Smooth muscle cell (in vitro differentiated cells): ENCODE measurements at regions not wholly inside any gene's neighbourhood (a gene's known extent, or its start where the extent isn't known, plus 50 kb on each side); places are given as distances from the start of the nearest gene placed in this dataset.

Source experiments
- DNase-seq: peaks from one replicate; lab custom pipeline; 2025; ENCODE audit not compliant: unreplicated experiment; lab: John Stamatoyannopoulos, UW
- H2AFZ ChIP-seq: fragments of 200-600 bp; sonication (generic); 2 replicates; pipeline ENCODE4 v1.6.0; 2016; ENCODE audit warnings: antibody characterized with exemption, low read depth, mild to moderate bottlenecking
- H3F3A ChIP-seq: fragments of 200-600 bp; sonication (generic); 2 replicates; pipeline ENCODE4 v1.6.0; 2017; ENCODE audit warnings: antibody characterized with exemption, low read depth
- H3K27ac ChIP-seq: fragments of 200-600 bp; sonication (generic); 2 replicates; pipeline ENCODE4 v1.5.1; 2016; ENCODE audit warnings: low read depth, mild to moderate bottlenecking
- H3K27me3 ChIP-seq: fragments of 200-600 bp; sonication (generic); 2 replicates; pipeline ENCODE4 v1.6.1; 2016; ENCODE audit warnings: low read depth, mild to moderate bottlenecking
- H3K36me3 ChIP-seq: fragments of 200-600 bp; sonication (generic); 2 replicates; pipeline ENCODE4 v1.5.1; 2016; ENCODE audit warnings: low read depth
- H3K4me1 ChIP-seq: fragments of 200-600 bp; sonication (generic); 2 replicates; pipeline ENCODE4 v1.5.1; 2016; ENCODE audit warnings: low read depth
- H3K4me2 ChIP-seq: fragments of 200-600 bp; sonication (generic); 2 replicates; pipeline ENCODE4 v1.6.0; 2016; ENCODE audit warnings: mild to moderate bottlenecking
- H3K4me3 ChIP-seq: fragments of 200-600 bp; sonication (generic); 2 replicates; pipeline ENCODE4 v1.5.1; 2016; ENCODE audit warnings: mild to moderate bottlenecking
- H3K79me2 ChIP-seq: fragments of 200-600 bp; sonication (generic); 2 replicates; pipeline ENCODE4 v1.6.0; 2016; ENCODE audit warnings: low read depth, mild to moderate bottlenecking
- H3K9ac ChIP-seq: fragments of 200-600 bp; sonication (generic); 2 replicates; pipeline ENCODE4 v1.6.0; 2016; ENCODE audit warnings: low read depth
- H3K9me3 ChIP-seq: fragments of 200-600 bp; sonication (generic); replicated peaks from 2 replicates; pipeline ENCODE4 v1.5.1; 2016; ENCODE audit warnings: low read depth
- H4K20me1 ChIP-seq: fragments of 200-600 bp; sonication (generic); 2 replicates; pipeline ENCODE4 v1.6.0; 2016; ENCODE audit warnings: low read depth
- CTCF ChIP-seq: fragments of 200-600 bp; sonication (generic); IDR thresholded peaks from 2 replicates; pipeline ENCODE4 v1.5.1; 2017; ENCODE audit warnings: borderline replicate concordance, mild to moderate bottlenecking, antibody characterized with exemption; ENCODE audit not compliant: insufficient read depth, poor library complexity, severe bottlenecking
- WGBS: methylation state at CpG from one replicate; pipeline ENCODE4 v1.1.7; 2016; ENCODE audit warnings: low lambda C conversion rate; 5-methylcytosine and 5-hydroxymethylcytosine counted together

- Histone ChIP-seq H3K9me3 (no peaks in the 10 kb centered on the region), H3K27me3 (no peaks in the 10 kb centered on the region), H3K4me3 (no peak overlapping the region), H3K9ac (no peak overlapping the region), H3K4me2 (no peak overlapping the region), H2AFZ (no peak overlapping the region), H3K27ac (no peak overlapping the region), H3F3A (no peaks in the 10 kb centered on the region), H3K79me2 (no peaks in the 10 kb centered on the region), H3K36me3 (no peaks in the 10 kb centered on the region), H4K20me1 (no peaks in the 10 kb centered on the region), H3K4me1 (no peaks in the 10 kb centered on the region)
- WGBS, result 92% methylated on average over 16 of the region's 16 CpGs
- no peak for TF ChIP-seq CTCF
- no peak for DNase-seq
Measured at GRCh38 chr21:41011098-41011731, 156.7 kb upstream of the BACE2 start.

GRCh38 chr21:41011951-41012366 lies 156.0 kb upstream of the BACE2 start:
- WGBS, result 92% methylated on average over 16 of the region's 16 CpGs
- no peak overlapping the region for H2AFZ ChIP-seq
- no peak overlapping the region for H3K4me3 ChIP-seq
- H3K9ac ChIP-seq, result no peak overlapping the region
- no peaks in the 10 kb centered on the region for H3F3A ChIP-seq
- no peaks in the 10 kb centered on the region for H3K4me1 ChIP-seq
- no peak for DNase-seq
- no peaks in the 10 kb centered on the region for H3K79me2 ChIP-seq
- no peak for TF ChIP-seq CTCF
- H4K20me1 ChIP-seq, result no peaks in the 10 kb centered on the region
- H3K36me3 ChIP-seq, result no peaks in the 10 kb centered on the region
- H3K9me3 ChIP-seq, result no peaks in the 10 kb centered on the region
- no peak overlapping the region for H3K4me2 ChIP-seq
- H3K27ac ChIP-seq, result no peak overlapping the region
- H3K27me3 ChIP-seq, result no peaks in the 10 kb centered on the region

- TF ChIP-seq CTCF, result no peak
- H2AFZ ChIP-seq, result no peak overlapping the region
- no peak for DNase-seq
- H3K9me3 ChIP-seq, result no peaks in the 10 kb centered on the region
- no peaks in the 10 kb centered on the region for H3K79me2 ChIP-seq
- no peak overlapping the region for H3K4me3 ChIP-seq
- no peak overlapping the region for H3K4me2 ChIP-seq
- 94% methylated on average over 3 of the region's 3 CpGs for WGBS
- H3K9ac ChIP-seq, result no peak overlapping the region
- no peaks in the 10 kb centered on the region for H3F3A ChIP-seq
- no peaks in the 10 kb centered on the region for H4K20me1 ChIP-seq
- H3K27ac ChIP-seq, result no peak overlapping the region
- H3K36me3 ChIP-seq, result no peaks in the 10 kb centered on the region
- no peaks in the 10 kb centered on the region for H3K4me1 ChIP-seq
- H3K27me3 ChIP-seq, result no peaks in the 10 kb centered on the region
Measured at GRCh38 chr21:41012425-41012824, 155.5 kb upstream of the BACE2 start.

- Histone ChIP-seq H2AFZ (no peak overlapping the region), H3K27me3 (peaks cover 5% of the 10 kb centered on the region), H4K20me1 (no peaks in the 10 kb centered on the region), H3K4me3 (no peak overlapping the region), H3K9ac (no peak overlapping the region), H3K4me2 (no peak overlapping the region), H3K79me2 (no peaks in the 10 kb centered on the region), H3K9me3 (no peaks in the 10 kb centered on the region), H3F3A (no peaks in the 10 kb centered on the region), H3K4me1 (no peaks in the 10 kb centered on the region), H3K27ac (no peak overlapping the region), H3K36me3 (no peaks in the 10 kb centered on the region)
- DNase-seq, result no peak
- WGBS, result 99% methylated on average over 2 of the region's 2 CpGs
- TF ChIP-seq CTCF, result no peak
Measured at GRCh38 chr21:41016472-41016871, 151.5 kb upstream of the BACE2 start.
